ENCODE measurements at regions not wholly inside any gene's neighbourhood (a gene's known extent, or its start where the extent isn't known, plus 50 kb on each side); places are given as distances from the start of the nearest gene placed in this dataset.

DNA sequence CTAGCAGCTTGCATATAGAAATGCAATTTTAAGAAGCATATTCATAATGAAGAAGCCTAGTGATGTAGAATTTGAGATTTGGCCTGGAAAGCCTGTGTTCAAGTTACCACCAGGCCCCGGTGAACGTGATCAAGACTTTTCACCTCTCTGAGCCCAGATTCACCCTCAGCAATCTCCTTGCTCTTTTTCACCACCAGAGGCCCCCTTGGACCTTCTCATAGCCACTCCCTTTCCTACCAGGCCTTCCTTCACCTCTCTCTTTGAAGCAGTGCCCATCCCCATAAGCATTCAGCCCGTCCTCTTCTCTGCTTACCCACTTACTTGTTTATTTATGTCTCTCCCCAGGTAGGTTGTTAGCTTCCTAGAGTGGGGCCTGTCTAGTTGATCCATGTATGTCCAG, 1280.9 kb downstream of the AACS start:
- TF ChIP-seq, protein P1, sequence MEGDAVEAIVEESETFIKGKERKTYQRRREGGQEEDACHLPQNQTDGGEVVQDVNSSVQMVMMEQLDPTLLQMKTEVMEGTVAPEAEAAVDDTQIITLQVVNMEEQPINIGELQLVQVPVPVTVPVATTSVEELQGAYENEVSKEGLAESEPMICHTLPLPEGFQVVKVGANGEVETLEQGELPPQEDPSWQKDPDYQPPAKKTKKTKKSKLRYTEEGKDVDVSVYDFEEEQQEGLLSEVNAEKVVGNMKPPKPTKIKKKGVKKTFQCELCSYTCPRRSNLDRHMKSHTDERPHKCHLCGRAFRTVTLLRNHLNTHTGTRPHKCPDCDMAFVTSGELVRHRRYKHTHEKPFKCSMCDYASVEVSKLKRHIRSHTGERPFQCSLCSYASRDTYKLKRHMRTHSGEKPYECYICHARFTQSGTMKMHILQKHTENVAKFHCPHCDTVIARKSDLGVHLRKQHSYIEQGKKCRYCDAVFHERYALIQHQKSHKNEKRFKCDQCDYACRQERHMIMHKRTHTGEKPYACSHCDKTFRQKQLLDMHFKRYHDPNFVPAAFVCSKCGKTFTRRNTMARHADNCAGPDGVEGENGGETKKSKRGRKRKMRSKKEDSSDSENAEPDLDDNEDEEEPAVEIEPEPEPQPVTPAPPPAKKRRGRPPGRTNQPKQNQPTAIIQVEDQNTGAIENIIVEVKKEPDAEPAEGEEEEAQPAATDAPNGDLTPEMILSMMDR (IDR thresholded peaks at IDR 0.05; ENCODE audit: insufficient read depth, low read length, poor library complexity, severe bottlenecking): no peak
- no peak for TF ChIP-seq EZH2phosphoT487 (conservative IDR thresholded peaks at IDR 0.05; ENCODE audit: low read length)
